B cell (primary cell): ENCODE measurements at regions not wholly inside any gene's neighbourhood (a gene's known extent, or its start where the extent isn't known, plus 50 kb on each side); places are given as distances from the start of the nearest gene placed in this dataset.

Experiments used
- ATAC-seq: fragments of 200-7000 bp; cut with Tn5 transposase; one replicate; pipeline ENCODE4 v1.10.0; 2021; ENCODE audit warnings: low read depth, mild to moderate bottlenecking, moderate number of reproducible peaks, moderate library complexity
- CTCF ChIA-PET: fragments of 350-600 bp; sonication (Branson Sonifier 250); formaldehyde crosslinking; loops from one replicate; lab custom pipeline; 2021; ENCODE audit warnings: antibody characterized with exemption, inconsistent platforms; lab: Charles Lee
- POLR2A ChIA-PET: fragments of 350-600 bp; sonication (Branson Sonifier 250); formaldehyde crosslinking; loops from one replicate; lab custom pipeline; 2021; ENCODE audit warnings: antibody characterized with exemption; lab: Charles Lee
- DNase-seq: peaks from one replicate; pipeline ENCODE4 v3.0.0; 2013
- H2AFZ ChIP-seq: 2 replicates; pipeline ENCODE4 v1.6.1; 2012; ENCODE audit warnings: mild to moderate bottlenecking, low read depth, low read length; ENCODE audit not compliant: insufficient read depth, poor library complexity, severe bottlenecking
- H3K27ac ChIP-seq, 2 donors: 1 replicate in 1 of 2; 2 replicates in 1 of 2; pipeline ENCODE4 v1.5.1; 2012 to 2013; ENCODE audit warnings: low read length in 2 of 2, mild to moderate bottlenecking in 2 of 2, moderate library complexity in 1 of 2
- H3K27me3 ChIP-seq, 4 experiments: fragments of 200-600 bp in 1 of 4; sonication (generic) in 1 of 4; replicated peaks in 1 of 4; 1 replicate in 2 of 4; 2 replicates in 2 of 4; pipeline versions ENCODE4 v1.6.1 to v1.7.0; 2013 to 2016; ENCODE audit warnings: low read length in 3 of 4, mild to moderate bottlenecking in 2 of 4, mixed read lengths in 1 of 4, moderate library complexity in 1 of 4; ENCODE audit not compliant: insufficient read depth in 4 of 4, control insufficient read depth in 3 of 4; ENCODE audit errors: control extremely low read depth in 1 of 4
- H3K36me3 ChIP-seq, 2 experiments: replicated peaks in 1 of 2; 1 replicate in 1 of 2; 2 replicates in 1 of 2; pipeline versions ENCODE4 v1.6.1 to v1.7.1; 2013; ENCODE audit warnings: low read length in 1 of 2; ENCODE audit not compliant: insufficient read depth in 2 of 2, control insufficient read depth in 1 of 2; ENCODE audit errors: control extremely low read depth in 1 of 2, extremely low read depth in 1 of 2
- H3K4me1 ChIP-seq, 2 donors: fragments of 200-600 bp in 1 of 2; sonication (generic) in 1 of 2; 1 replicate in 1 of 2; 2 replicates in 1 of 2; pipeline versions ENCODE4 v1.5.1 to v1.6.1; 2013 to 2017; ENCODE audit warnings: low read length in 2 of 2; ENCODE audit not compliant: control insufficient read depth in 2 of 2, insufficient read depth in 2 of 2
- H3K4me2 ChIP-seq: replicated peaks from 2 replicates; pipeline ENCODE3; 2012; ENCODE audit warnings: mild to moderate bottlenecking, low read depth, low read length; ENCODE audit not compliant: poor library complexity, severe bottlenecking
- H3K4me3 ChIP-seq, 5 experiments: fragments of 200-600 bp in 1 of 5; sonication (generic) in 1 of 5; 1 replicate in 3 of 5; 2 replicates in 2 of 5; pipeline versions ENCODE4 v1.5.1 to v1.7.0; 2011 to 2016; ENCODE audit warnings: low read length in 4 of 5, mild to moderate bottlenecking in 4 of 5, low read depth in 2 of 5, control low read depth in 1 of 5, moderate library complexity in 1 of 5; ENCODE audit not compliant: insufficient read depth in 1 of 5; ENCODE audit errors: control extremely low read depth in 1 of 5, extremely low read depth in 1 of 5
- H3K79me2 ChIP-seq: fragments of 200-600 bp; sonication (generic); one replicate; pipeline ENCODE4 v1.6.0; 2016; ENCODE audit warnings: low read length; ENCODE audit not compliant: control insufficient read depth, insufficient read depth
- H3K9ac ChIP-seq: fragments of 200-600 bp; sonication (generic); 2 replicates; pipeline ENCODE4 v1.6.1; 2017; ENCODE audit warnings: mild to moderate bottlenecking, low read length, moderate library complexity
- H3K9me3 ChIP-seq, 3 donors: one replicate each; pipeline versions ENCODE4 v1.6.1 to v1.7.1; 2013; ENCODE audit warnings: low read length in 2 of 3; ENCODE audit not compliant: control insufficient read depth in 2 of 3, insufficient read depth in 1 of 3; ENCODE audit errors: control extremely low read depth in 1 of 3
- H4K20me1 ChIP-seq: 2 replicates; pipeline ENCODE4 v1.6.0; 2012; ENCODE audit warnings: mild to moderate bottlenecking, low read length; ENCODE audit not compliant: insufficient read depth, control insufficient read depth, poor library complexity, severe bottlenecking
- H3K27ac Mint-ChIP-seq: one replicate; pipeline ENCODE4 v1.8.0; 2021; ENCODE audit warnings: mixed read lengths
- H3K27me3 Mint-ChIP-seq: one replicate; pipeline ENCODE4 v1.8.0; 2021; ENCODE audit warnings: mixed read lengths
- H3K4me1 Mint-ChIP-seq: one replicate; pipeline ENCODE4 v1.8.0; 2021; ENCODE audit warnings: mixed read lengths
- H3K4me3 Mint-ChIP-seq: one replicate; pipeline ENCODE4 v1.8.0; 2021; ENCODE audit warnings: mixed read lengths
- H3K9me3 Mint-ChIP-seq: one replicate; pipeline ENCODE4 v1.8.0; 2022; ENCODE audit warnings: mixed read lengths; ENCODE audit not compliant: insufficient read depth
- EZH2 ChIP-seq: IDR thresholded peaks from 2 replicates; pipeline ENCODE4 v1.6.1; 2012; ENCODE audit warnings: borderline replicate concordance, low read depth, mild to moderate bottlenecking, moderate library complexity, low read length; ENCODE audit not compliant: insufficient read depth, poor library complexity, severe bottlenecking
- WGBS: methylation state at CpG from one replicate; pipeline ENCODE4 v1.1.5; 2013; ENCODE audit warnings: missing lambda C conversion rate; ENCODE audit not compliant: insufficient coverage; 5-methylcytosine and 5-hydroxymethylcytosine counted together
- intact Hi-C: fragments of 100-400 bp; cut with micrococcal nuclease; formaldehyde crosslinking; loops from one replicate; pipeline ENCODE4 v1.10.0; 2022
- TF ChIP-seq, protein P1 (sequence below): fragments of 200-600 bp; IDR thresholded peaks from one replicate; pipeline ENCODE4 v1.8.0; 2022; ENCODE audit warnings: antibody characterized with exemption, mild to moderate bottlenecking

DNA sequence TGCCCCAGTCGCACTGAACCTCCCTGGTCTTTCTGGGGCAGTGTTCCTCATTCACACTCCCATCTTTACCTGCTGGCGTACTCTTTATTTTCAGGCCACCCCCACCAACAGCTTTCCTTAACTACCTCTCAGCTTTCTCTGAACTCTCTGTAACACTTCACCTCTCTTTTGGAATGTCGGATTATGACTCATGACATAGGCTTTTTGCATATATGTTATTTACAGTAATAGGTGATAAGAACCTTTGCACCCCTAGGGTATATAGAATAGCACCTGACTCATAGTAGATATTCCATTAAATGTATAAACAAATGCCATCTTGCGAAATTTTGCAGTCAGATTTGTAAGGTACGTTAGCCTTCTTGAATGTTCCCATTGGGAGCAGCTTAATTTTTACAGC is 52.9 kb upstream of the MIER3 start:
- Mint-ChIP-seq H3K4me1 (peaks cover 13% of the 10 kb centered on the region), H3K27me3 (peaks cover 5% of the 10 kb centered on the region), H3K27ac (no peak overlapping the region), H3K9me3 (no peaks in the 10 kb centered on the region), H3K4me3 (no peak overlapping the region)
- Histone ChIP-seq H3K79me2 (no peaks in the 10 kb centered on the region), H3K4me1 (peaks cover 8 to 11% of the 10 kb centered on the region in 2 donors), H4K20me1 (no peaks in the 10 kb centered on the region), H3K4me2 (no peak overlapping the region), H3K9ac (no peak overlapping the region), H3K9me3 (no peaks in the 10 kb centered on the region), H3K36me3 (no peaks in the 10 kb centered on the region), H3K4me3 (no peak overlapping the region), H3K27me3 (no peaks in the 10 kb centered on the region), H2AFZ (no peak overlapping the region), H3K27ac (no peak overlapping the region)
- ChIA-PET POLR2A (no interaction called here), CTCF (interaction anchor here (1.2 kb wide), 2 partner anchors 8 to 9 kb away, joined by 3 to 4 read pairs; no protein-coding TSS in a partner anchor)
- intact Hi-C loops, result no loop called here
- TF ChIP-seq EZH2, result no peak
- TF ChIP-seq, protein P1, sequence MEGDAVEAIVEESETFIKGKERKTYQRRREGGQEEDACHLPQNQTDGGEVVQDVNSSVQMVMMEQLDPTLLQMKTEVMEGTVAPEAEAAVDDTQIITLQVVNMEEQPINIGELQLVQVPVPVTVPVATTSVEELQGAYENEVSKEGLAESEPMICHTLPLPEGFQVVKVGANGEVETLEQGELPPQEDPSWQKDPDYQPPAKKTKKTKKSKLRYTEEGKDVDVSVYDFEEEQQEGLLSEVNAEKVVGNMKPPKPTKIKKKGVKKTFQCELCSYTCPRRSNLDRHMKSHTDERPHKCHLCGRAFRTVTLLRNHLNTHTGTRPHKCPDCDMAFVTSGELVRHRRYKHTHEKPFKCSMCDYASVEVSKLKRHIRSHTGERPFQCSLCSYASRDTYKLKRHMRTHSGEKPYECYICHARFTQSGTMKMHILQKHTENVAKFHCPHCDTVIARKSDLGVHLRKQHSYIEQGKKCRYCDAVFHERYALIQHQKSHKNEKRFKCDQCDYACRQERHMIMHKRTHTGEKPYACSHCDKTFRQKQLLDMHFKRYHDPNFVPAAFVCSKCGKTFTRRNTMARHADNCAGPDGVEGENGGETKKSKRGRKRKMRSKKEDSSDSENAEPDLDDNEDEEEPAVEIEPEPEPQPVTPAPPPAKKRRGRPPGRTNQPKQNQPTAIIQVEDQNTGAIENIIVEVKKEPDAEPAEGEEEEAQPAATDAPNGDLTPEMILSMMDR, result no peak
- DNase-seq (no peak), ATAC-seq (no peak)
- 96% methylated on average over 2 of the region's 5 CpGs for WGBS

DNA sequence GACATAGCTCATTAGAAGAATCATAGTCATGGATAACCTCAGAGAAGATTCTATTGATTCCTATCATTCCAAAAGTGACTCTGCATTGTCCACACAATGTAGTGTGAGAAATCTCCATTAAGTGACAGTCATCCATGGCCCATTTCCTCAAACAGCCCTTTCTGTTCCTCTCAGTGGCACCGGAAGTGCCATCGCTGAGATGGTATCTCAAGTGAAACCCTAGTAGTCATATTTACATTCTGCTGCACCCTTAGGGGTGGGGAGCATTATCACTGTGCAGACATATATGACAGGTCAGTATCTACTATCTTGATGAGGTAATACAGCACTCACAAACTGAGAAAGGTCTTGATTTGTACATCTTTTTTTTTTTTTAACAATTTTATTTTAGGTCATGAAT is 55.4 kb upstream of the MIER3 start:
- Histone ChIP-seq H3K4me3 (no peak overlapping the region), H3K9me3 (no peaks in the 10 kb centered on the region), H4K20me1 (no peaks in the 10 kb centered on the region), H3K79me2 (no peaks in the 10 kb centered on the region), H2AFZ (no peak overlapping the region), H3K4me2 (no peak overlapping the region), H3K9ac (no peak overlapping the region), H3K27ac (no peak overlapping the region), H3K36me3 (no peaks in the 10 kb centered on the region), H3K27me3 (no peaks in the 10 kb centered on the region), H3K4me1 (peaks cover 8 to 11% of the 10 kb centered on the region in 2 donors)
- CTCF ChIA-PET, result interaction anchor here (1.5 kb wide), 1 partner anchor 11 kb away, joined by 3 read pairs; no protein-coding TSS in a partner anchor
- peak; percentile 73 for ATAC-seq
- Mint-ChIP-seq H3K27me3 (no peaks in the 10 kb centered on the region), H3K9me3 (no peaks in the 10 kb centered on the region), H3K27ac (no peak overlapping the region), H3K4me3 (no peak overlapping the region), H3K4me1 (peaks cover 13% of the 10 kb centered on the region)
- TF ChIP-seq, protein P1, result no peak
- TF ChIP-seq EZH2, result no peak
- POLR2A ChIA-PET, result no interaction called here
- peak; percentile 44 for DNase-seq
- intact Hi-C loops, result no loop called here
- WGBS, result no CpG with 5 or more reads among the region's 2 CpGs
